ENCODE measurements at regions not wholly inside any gene's neighbourhood (a gene's known extent, or its start where the extent isn't known, plus 50 kb on each side); places are given as distances from the start of the nearest gene placed in this dataset.

- DNase-seq: no peak
Observed at GRCh38 chr2:235265348-235265965, 228.4 kb upstream of the AGAP1 start.

GRCh38 chr2:235267251-235267650, 226.6 kb upstream of the AGAP1 start:
- no peak for DNase-seq

- no peak for DNase-seq
Observed at GRCh38 chr2:235268535-235268934, 225.3 kb upstream of the AGAP1 start.

GRCh38 chr2:235270291-235270690, 223.6 kb upstream of the AGAP1 start:
- no peak for DNase-seq

- no peak for DNase-seq
Observed at GRCh38 chr2:235270956-235271355, 222.9 kb upstream of the AGAP1 start.

GRCh38 chr2:235271936-235272335, 221.9 kb upstream of the AGAP1 start:
- no peak for DNase-seq

GRCh38 chr2:235274023-235274422, 219.8 kb upstream of the AGAP1 start:
- DNase-seq: no peak

- DNase-seq: no peak
Observed at GRCh38 chr2:235277485-235277884, 216.4 kb upstream of the AGAP1 start.

- no peak for DNase-seq
Observed at GRCh38 chr2:235278771-235279355, 215.0 kb upstream of the AGAP1 start.

- no peak for DNase-seq
Observed at GRCh38 chr2:235279965-235280364, 213.9 kb upstream of the AGAP1 start.

GRCh38 chr2:235283246-235283645, 210.6 kb upstream of the AGAP1 start:
- no peak for DNase-seq

- no peak for DNase-seq
Observed at GRCh38 chr2:235286622-235287374, 207.0 kb upstream of the AGAP1 start.

- no peak for DNase-seq
Observed at GRCh38 chr2:235287375-235287733, 206.5 kb upstream of the AGAP1 start.

GRCh38 chr2:235291461-235291860, 202.4 kb upstream of the AGAP1 start:
- no peak for DNase-seq

GRCh38 chr2:235293061-235293460, 200.8 kb upstream of the AGAP1 start:
- no peak for DNase-seq

- no peak for DNase-seq
Observed at GRCh38 chr2:235295831-235296230, 198.0 kb upstream of the AGAP1 start.

- no peak for DNase-seq
Observed at GRCh38 chr2:235300368-235301201, 193.3 kb upstream of the AGAP1 start.

GRCh38 chr2:235301202-235302076, 192.4 kb upstream of the AGAP1 start:
- DNase-seq: no peak

GRCh38 chr2:235302263-235302662, 191.6 kb upstream of the AGAP1 start:
- no peak for DNase-seq

GRCh38 chr2:235303499-235304291, 190.1 kb upstream of the AGAP1 start:
- DNase-seq: no peak

GRCh38 chr2:235305678-235306077, 188.2 kb upstream of the AGAP1 start:
- no peak for DNase-seq

GRCh38 chr2:235311044-235311443, 182.8 kb upstream of the AGAP1 start:
- no peak for DNase-seq
